ENCODE measurements at regions not wholly inside any gene's neighbourhood (a gene's known extent, or its start where the extent isn't known, plus 50 kb on each side); places are given as distances from the start of the nearest gene placed in this dataset.

DNA sequence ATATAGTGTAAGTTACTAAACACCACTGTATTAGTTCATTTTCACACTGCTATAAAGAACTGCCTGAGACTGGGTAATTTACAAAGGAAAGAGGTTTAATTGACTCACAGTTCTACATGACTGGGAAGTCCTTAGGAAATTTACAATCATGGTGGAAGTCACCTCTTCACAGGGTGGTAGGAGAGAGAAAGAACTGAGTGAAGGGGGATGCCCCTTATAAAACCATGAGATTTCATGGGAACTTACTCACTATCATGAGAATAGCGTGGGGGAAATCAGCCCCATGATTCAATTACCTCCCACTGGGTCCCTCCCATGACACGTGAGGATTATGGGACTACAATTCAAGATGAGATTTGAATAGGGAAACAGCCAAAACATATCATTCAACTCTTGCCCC lies 618.0 kb downstream of the NYAP2 start:
- Histone ChIP-seq H3K27me3 (ENCODE audit: control insufficient read depth, insufficient read depth, low read length) (no peaks in the 10 kb centered on the region), H3K27ac (ENCODE audit: low read depth, low read length) (no peak overlapping the region), H3K9ac (ENCODE audit: low read length) (no peak overlapping the region), H3K36me3 (ENCODE audit: control insufficient read depth, insufficient read depth, low read length) (no peaks in the 10 kb centered on the region), H3K4me1 (ENCODE audit: control insufficient read depth, insufficient read depth, low read length) (no peaks in the 10 kb centered on the region), H3K4me3 (ENCODE audit: low read length) (no peak overlapping the region)

DNA sequence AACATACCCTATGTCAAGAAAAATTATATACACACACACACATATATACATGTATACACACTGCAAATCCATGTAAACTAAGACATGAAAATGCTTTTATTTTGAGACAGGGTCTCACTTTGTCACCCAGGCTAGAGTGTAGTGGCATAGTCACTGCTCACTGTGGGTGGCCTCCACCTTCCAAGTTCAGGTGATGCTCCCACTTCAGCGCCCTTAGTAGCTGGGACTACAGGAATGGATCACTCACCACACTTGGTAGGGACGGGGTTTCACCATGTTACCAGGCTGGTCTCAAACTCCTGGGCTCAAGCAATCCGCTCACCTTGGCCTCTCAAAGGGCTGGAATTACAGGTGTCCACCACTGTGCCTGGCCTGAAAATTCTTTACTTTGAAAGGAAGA lies 617.6 kb downstream of the NYAP2 start:
- H3K36me3 ChIP-seq (ENCODE audit: control insufficient read depth, insufficient read depth, low read length): no peaks in the 10 kb centered on the region
- no peak overlapping the region for H3K9ac ChIP-seq (ENCODE audit: low read length)
- no peak overlapping the region for H3K27ac ChIP-seq (ENCODE audit: low read depth, low read length)
- no peak overlapping the region for H3K4me3 ChIP-seq (ENCODE audit: low read length)
- H3K27me3 ChIP-seq (ENCODE audit: control insufficient read depth, insufficient read depth, low read length): no peaks in the 10 kb centered on the region
- H3K4me1 ChIP-seq (ENCODE audit: control insufficient read depth, insufficient read depth, low read length): no peaks in the 10 kb centered on the region

GRCh38 chr2:226011716-226012450 lies 612.4 kb downstream of the NYAP2 start:
- H3K27ac ChIP-seq (ENCODE audit: low read depth, low read length): no peak overlapping the region
- H3K27me3 ChIP-seq (ENCODE audit: control insufficient read depth, insufficient read depth, low read length): no peaks in the 10 kb centered on the region
- no peak overlapping the region for H3K9ac ChIP-seq (ENCODE audit: low read length)
- no peak overlapping the region for H3K4me3 ChIP-seq (ENCODE audit: low read length)
- H3K4me1 ChIP-seq (ENCODE audit: control insufficient read depth, insufficient read depth, low read length): no peaks in the 10 kb centered on the region
- no peaks in the 10 kb centered on the region for H3K36me3 ChIP-seq (ENCODE audit: control insufficient read depth, insufficient read depth, low read length)

DNA sequence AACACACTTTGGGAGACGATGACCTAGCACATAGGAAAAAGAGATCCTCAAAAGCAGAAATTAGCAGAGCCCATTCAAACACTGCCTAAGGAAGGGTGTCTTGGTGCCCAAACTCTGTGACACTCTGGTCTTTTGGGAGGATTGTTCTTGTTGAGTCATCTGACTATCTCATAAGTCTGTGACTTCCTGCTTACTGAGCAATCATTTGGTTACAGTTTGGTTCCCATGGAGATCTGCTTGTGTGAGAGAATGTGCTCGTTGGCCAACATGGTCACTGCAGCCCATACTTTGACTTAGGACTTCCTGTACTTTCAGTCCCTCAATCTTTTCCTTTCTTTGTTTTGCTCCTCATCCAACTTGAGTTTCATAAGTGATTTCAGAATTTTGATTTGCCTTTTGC lies 602.9 kb downstream of the NYAP2 start:
- Histone ChIP-seq H3K27ac (ENCODE audit: low read depth, low read length) (no peak overlapping the region), H3K4me3 (ENCODE audit: low read length) (no peak overlapping the region), H3K9ac (ENCODE audit: low read length) (no peak overlapping the region), H3K27me3 (ENCODE audit: control insufficient read depth, insufficient read depth, low read length) (no peaks in the 10 kb centered on the region), H3K4me1 (ENCODE audit: control insufficient read depth, insufficient read depth, low read length) (no peaks in the 10 kb centered on the region), H3K36me3 (ENCODE audit: control insufficient read depth, insufficient read depth, low read length) (no peaks in the 10 kb centered on the region)

DNA sequence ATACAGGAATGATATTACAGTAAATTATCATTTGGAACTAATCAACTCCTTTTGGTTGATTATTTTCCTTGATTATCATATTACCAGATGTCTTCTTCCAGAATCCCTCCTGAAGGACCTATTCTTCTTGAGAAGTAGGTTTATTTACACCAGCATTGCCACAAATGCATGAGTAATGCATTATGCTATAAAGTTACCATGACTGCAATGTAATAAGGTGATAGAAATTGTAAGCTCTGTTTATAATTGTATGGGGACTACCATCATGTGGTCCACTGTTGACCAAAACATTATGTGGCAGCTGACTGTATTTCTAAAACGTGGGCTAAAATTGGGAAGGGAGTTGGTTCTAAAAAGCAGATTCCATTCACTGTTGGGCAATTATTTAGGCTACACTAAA lies 602.2 kb downstream of the NYAP2 start:
- no peaks in the 10 kb centered on the region for H3K4me1 ChIP-seq (ENCODE audit: control insufficient read depth, insufficient read depth, low read length)
- H3K9ac ChIP-seq (ENCODE audit: low read length): no peak overlapping the region
- no peaks in the 10 kb centered on the region for H3K27me3 ChIP-seq (ENCODE audit: control insufficient read depth, insufficient read depth, low read length)
- H3K4me3 ChIP-seq (ENCODE audit: low read length): no peak overlapping the region
- no peak overlapping the region for H3K27ac ChIP-seq (ENCODE audit: low read depth, low read length)
- no peaks in the 10 kb centered on the region for H3K36me3 ChIP-seq (ENCODE audit: control insufficient read depth, insufficient read depth, low read length)

- H3K27ac ChIP-seq (ENCODE audit: low read depth, low read length): no peak overlapping the region
- H3K9ac ChIP-seq (ENCODE audit: low read length): no peak overlapping the region
- no peak overlapping the region for H3K4me3 ChIP-seq (ENCODE audit: low read length)
Measured at GRCh38 chr2:225999692-226000091, 600.2 kb downstream of the NYAP2 start.

DNA sequence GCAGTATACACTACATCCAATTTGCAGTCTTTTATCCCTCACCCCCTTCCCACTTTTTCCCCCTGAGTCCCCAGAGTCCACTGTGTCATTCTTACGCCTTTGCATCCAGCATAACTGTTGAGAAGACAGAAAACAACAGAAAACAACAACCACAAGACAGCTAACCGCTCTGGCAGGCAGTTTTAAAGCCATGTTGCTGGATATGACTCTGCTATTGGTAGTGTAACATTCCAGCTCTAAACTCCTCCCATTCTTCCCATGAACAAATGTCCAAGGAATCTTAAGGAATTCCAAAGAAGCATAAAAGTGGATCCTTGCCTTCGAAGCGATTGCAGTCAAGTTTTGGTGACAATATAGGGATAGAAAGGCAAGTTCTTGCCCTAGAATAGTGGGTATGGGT lies 599.1 kb downstream of the NYAP2 start:
- no peak overlapping the region for H3K27ac ChIP-seq (ENCODE audit: low read depth, low read length)
- H3K4me3 ChIP-seq (ENCODE audit: low read length): no peak overlapping the region
- no peaks in the 10 kb centered on the region for H3K4me1 ChIP-seq (ENCODE audit: control insufficient read depth, insufficient read depth, low read length)
- H3K36me3 ChIP-seq (ENCODE audit: control insufficient read depth, insufficient read depth, low read length): no peaks in the 10 kb centered on the region
- no peaks in the 10 kb centered on the region for H3K27me3 ChIP-seq (ENCODE audit: control insufficient read depth, insufficient read depth, low read length)
- no peak overlapping the region for H3K9ac ChIP-seq (ENCODE audit: low read length)

More at GRCh38 chr2:225999692-226000091, 600.2 kb downstream of the NYAP2 start:
- Histone ChIP-seq H3K4me1 (ENCODE audit: control insufficient read depth, insufficient read depth, low read length) (no peaks in the 10 kb centered on the region), H3K27me3 (ENCODE audit: control insufficient read depth, insufficient read depth, low read length) (no peaks in the 10 kb centered on the region), H3K36me3 (ENCODE audit: control insufficient read depth, insufficient read depth, low read length) (no peaks in the 10 kb centered on the region)

DNA sequence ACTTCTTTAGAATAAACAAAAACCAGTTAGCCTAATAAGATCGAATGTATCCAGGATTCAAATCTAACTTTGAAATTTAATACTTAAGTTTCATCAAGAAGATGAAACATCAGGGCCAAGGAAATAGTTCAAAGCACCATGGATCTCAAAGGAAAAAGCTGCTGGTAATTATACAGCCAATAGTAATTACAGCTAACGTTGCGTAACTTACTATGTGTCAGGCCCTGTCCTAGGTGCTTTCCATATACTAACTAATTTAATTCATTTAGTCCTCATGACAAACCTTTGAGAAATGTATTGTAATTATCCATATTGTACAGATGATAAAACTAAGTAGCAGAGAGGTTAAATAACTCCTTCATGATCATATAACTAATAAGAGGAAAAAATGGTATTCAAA lies 598.6 kb downstream of the NYAP2 start:
- Histone ChIP-seq H3K27me3 (ENCODE audit: control insufficient read depth, insufficient read depth, low read length) (no peaks in the 10 kb centered on the region), H3K36me3 (ENCODE audit: control insufficient read depth, insufficient read depth, low read length) (no peaks in the 10 kb centered on the region), H3K27ac (ENCODE audit: low read depth, low read length) (no peak overlapping the region), H3K4me3 (ENCODE audit: low read length) (no peak overlapping the region), H3K9ac (ENCODE audit: low read length) (no peak overlapping the region), H3K4me1 (ENCODE audit: control insufficient read depth, insufficient read depth, low read length) (no peaks in the 10 kb centered on the region)

DNA sequence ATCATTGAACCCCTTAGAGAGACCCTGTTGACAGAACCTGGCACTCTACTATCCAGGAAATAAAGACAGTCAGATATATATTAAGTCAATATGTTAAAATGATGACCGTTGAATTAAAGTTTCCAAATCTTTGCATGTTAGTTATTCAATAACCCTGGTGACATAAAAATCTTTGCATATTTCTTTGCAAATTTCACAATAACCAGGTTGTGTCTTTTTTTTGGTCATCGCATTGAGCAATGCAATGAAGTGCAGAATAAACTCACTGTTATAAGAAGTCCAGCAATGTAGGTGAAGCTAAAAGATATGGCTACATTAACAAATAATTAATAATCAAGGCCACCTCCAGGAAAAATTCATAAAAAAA lies 596.9 kb downstream of the NYAP2 start:
- Histone ChIP-seq H3K9ac (ENCODE audit: low read length) (no peak overlapping the region), H3K4me1 (ENCODE audit: control insufficient read depth, insufficient read depth, low read length) (no peaks in the 10 kb centered on the region), H3K4me3 (ENCODE audit: low read length) (no peak overlapping the region), H3K27me3 (ENCODE audit: control insufficient read depth, insufficient read depth, low read length) (no peaks in the 10 kb centered on the region), H3K36me3 (ENCODE audit: control insufficient read depth, insufficient read depth, low read length) (no peaks in the 10 kb centered on the region), H3K27ac (ENCODE audit: low read depth, low read length) (no peak overlapping the region)

- Histone ChIP-seq H3K27ac (ENCODE audit: low read depth, low read length) (no peak overlapping the region), H3K4me3 (ENCODE audit: low read length) (no peak overlapping the region), H3K36me3 (ENCODE audit: control insufficient read depth, insufficient read depth, low read length) (no peaks in the 10 kb centered on the region), H3K9ac (ENCODE audit: low read length) (no peak overlapping the region), H3K4me1 (ENCODE audit: control insufficient read depth, insufficient read depth, low read length) (no peaks in the 10 kb centered on the region), H3K27me3 (ENCODE audit: control insufficient read depth, insufficient read depth, low read length) (no peaks in the 10 kb centered on the region)
Measured at GRCh38 chr2:225995796-225996461, 596.4 kb downstream of the NYAP2 start.

DNA sequence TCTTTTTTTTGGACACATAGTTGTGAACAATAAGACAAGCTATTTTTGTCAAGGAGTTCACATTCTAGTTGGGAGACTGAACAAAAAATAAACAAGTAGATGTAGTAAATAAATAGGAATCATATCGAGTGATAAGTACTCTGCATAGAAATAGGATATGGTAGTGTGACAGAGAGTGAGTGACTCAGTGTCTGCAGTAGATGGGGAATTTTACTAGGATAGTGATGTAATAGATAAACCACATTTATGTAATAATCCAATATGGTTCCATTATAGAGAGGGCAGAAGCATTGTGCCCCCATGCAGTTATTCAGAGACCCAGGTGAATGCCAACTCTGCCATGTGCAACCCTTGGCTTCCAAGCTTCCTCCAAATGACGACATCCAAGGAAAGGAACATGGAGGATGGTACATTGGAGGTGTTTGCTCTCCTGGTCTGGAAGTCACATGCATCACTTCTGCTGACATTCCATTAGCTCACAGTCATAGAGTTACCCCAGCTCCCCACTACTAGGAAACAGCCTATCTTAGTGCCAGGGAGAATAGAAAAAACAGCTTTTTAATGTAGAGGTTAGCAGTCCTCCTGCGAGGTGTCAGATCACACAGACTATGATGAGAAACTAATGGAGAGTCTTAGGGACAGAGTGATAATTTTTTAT lies 595.4 kb downstream of the NYAP2 start:
- no peaks in the 10 kb centered on the region for H3K27me3 ChIP-seq (ENCODE audit: control insufficient read depth, insufficient read depth, low read length)
- no peaks in the 10 kb centered on the region for H3K4me1 ChIP-seq (ENCODE audit: control insufficient read depth, insufficient read depth, low read length)
- H3K36me3 ChIP-seq (ENCODE audit: control insufficient read depth, insufficient read depth, low read length): no peaks in the 10 kb centered on the region
- no peak overlapping the region for H3K9ac ChIP-seq (ENCODE audit: low read length)
- H3K4me3 ChIP-seq (ENCODE audit: low read length): no peak overlapping the region
- no peak overlapping the region for H3K27ac ChIP-seq (ENCODE audit: low read depth, low read length)

- H3K36me3 ChIP-seq (ENCODE audit: control insufficient read depth, insufficient read depth, low read length): no peaks in the 10 kb centered on the region
- H3K27ac ChIP-seq (ENCODE audit: low read depth, low read length): no peak overlapping the region
- H3K9ac ChIP-seq (ENCODE audit: low read length): no peak overlapping the region
- no peaks in the 10 kb centered on the region for H3K27me3 ChIP-seq (ENCODE audit: control insufficient read depth, insufficient read depth, low read length)
- no peak overlapping the region for H3K4me3 ChIP-seq (ENCODE audit: low read length)
- no peaks in the 10 kb centered on the region for H3K4me1 ChIP-seq (ENCODE audit: control insufficient read depth, insufficient read depth, low read length)
Measured at GRCh38 chr2:225993430-225993829, 593.9 kb downstream of the NYAP2 start.

GRCh38 chr2:225989809-225990208 lies 590.3 kb downstream of the NYAP2 start:
- H3K27me3 ChIP-seq (ENCODE audit: control insufficient read depth, insufficient read depth, low read length): no peaks in the 10 kb centered on the region
- H3K9ac ChIP-seq (ENCODE audit: low read length): no peak overlapping the region
- H3K4me3 ChIP-seq (ENCODE audit: low read length): no peak overlapping the region
- no peak overlapping the region for H3K27ac ChIP-seq (ENCODE audit: low read depth, low read length)
- H3K4me1 ChIP-seq (ENCODE audit: control insufficient read depth, insufficient read depth, low read length): no peaks in the 10 kb centered on the region
- H3K36me3 ChIP-seq (ENCODE audit: control insufficient read depth, insufficient read depth, low read length): no peaks in the 10 kb centered on the region

Data from rectal smooth muscle tissue (tissue), 1 donor.